ENCODE measurements at regions not wholly inside any gene's neighbourhood (a gene's known extent, or its start where the extent isn't known, plus 50 kb on each side); places are given as distances from the start of the nearest gene placed in this dataset.

DNA sequence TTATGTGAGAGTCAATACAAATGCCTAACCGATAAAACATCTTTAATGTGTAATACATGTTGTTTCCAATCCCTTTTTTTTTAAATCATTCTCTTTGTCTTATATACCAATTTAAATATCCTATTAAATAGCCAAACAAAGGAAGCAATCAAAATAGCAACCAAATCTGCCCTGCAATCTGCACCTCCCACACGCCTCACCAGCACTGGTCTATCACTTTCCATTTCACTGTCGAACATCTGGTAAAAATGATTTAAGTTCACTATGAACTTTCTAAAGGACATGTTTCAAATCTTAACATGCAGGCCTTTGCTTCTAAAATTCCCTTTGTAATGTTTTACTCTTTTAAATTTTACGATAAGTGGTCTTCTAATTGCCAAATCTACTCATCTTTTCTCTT, 1305.5 kb upstream of the TENM4 start:
- no peak for TF ChIP-seq CTCF (conservative IDR thresholded peaks at IDR 0.05 in 1 of 2, IDR thresholded peaks at IDR 0.05 in 1 of 2; ENCODE audit: extremely low read depth in 1 of 2, insufficient read depth in 1 of 2, low read depth in 1 of 2, low read length in 2 of 2)
- TF ChIP-seq EZH2 (IDR thresholded peaks at IDR 0.05; ENCODE audit: borderline replicate concordance, low read length), result no peak

All from mammary epithelial cell (primary cell).